Gastrocnemius medialis (tissue), 4 donors: ENCODE measurements at regions not wholly inside any gene's neighbourhood (a gene's known extent, or its start where the extent isn't known, plus 50 kb on each side); places are given as distances from the start of the nearest gene placed in this dataset.

Source experiments
- POLR2A ChIP-seq, 2 donors: fragments of 450-650 bp; IDR thresholded peaks; one replicate each; pipeline ENCODE4 v1.6.1; 2017; ENCODE audit warnings: antibody characterized with exemption in 2 of 2, mild to moderate bottlenecking in 2 of 2, moderate library complexity in 2 of 2
- TF ChIP-seq, protein P1 (sequence below), 5 experiments: fragments of 450-650 bp in 3 of 5; fragments of 200-600 bp in 2 of 5; sonication (generic) in 2 of 5; IDR thresholded peaks in 4 of 5; conservative IDR thresholded peaks in 1 of 5; 1 replicate in 4 of 5; 2 replicates in 1 of 5; pipeline ENCODE4 v1.5.1; 2016 to 2019; ENCODE audit warnings: antibody characterized with exemption in 5 of 5, mild to moderate bottlenecking in 3 of 5, moderate library complexity in 3 of 5

GRCh38 chr6:90887764-90888163 is 300.9 kb upstream of the MAP3K7 start:
- TF ChIP-seq, protein P1, sequence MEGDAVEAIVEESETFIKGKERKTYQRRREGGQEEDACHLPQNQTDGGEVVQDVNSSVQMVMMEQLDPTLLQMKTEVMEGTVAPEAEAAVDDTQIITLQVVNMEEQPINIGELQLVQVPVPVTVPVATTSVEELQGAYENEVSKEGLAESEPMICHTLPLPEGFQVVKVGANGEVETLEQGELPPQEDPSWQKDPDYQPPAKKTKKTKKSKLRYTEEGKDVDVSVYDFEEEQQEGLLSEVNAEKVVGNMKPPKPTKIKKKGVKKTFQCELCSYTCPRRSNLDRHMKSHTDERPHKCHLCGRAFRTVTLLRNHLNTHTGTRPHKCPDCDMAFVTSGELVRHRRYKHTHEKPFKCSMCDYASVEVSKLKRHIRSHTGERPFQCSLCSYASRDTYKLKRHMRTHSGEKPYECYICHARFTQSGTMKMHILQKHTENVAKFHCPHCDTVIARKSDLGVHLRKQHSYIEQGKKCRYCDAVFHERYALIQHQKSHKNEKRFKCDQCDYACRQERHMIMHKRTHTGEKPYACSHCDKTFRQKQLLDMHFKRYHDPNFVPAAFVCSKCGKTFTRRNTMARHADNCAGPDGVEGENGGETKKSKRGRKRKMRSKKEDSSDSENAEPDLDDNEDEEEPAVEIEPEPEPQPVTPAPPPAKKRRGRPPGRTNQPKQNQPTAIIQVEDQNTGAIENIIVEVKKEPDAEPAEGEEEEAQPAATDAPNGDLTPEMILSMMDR (IDR thresholded peaks at IDR 0.05 in 4 of 5, conservative IDR thresholded peaks at IDR 0.05 in 1 of 5): no peak
- TF ChIP-seq POLR2A (IDR thresholded peaks at IDR 0.05): no peak
